NB4 (cell line): ENCODE measurements at regions not wholly inside any gene's neighbourhood (a gene's known extent, or its start where the extent isn't known, plus 50 kb on each side); places are given as distances from the start of the nearest gene placed in this dataset.

Experiments
- MYC ChIP-seq: IDR thresholded peaks from 2 replicates; pipeline ENCODE4 v1.6.1; 2011; ENCODE audit warnings: low read depth, low read length
- POLR2A ChIP-seq: IDR thresholded peaks from 2 replicates; pipeline ENCODE4 v1.6.1; 2011; ENCODE audit warnings: mild to moderate bottlenecking; ENCODE audit not compliant: insufficient read length; ENCODE audit errors: extremely low read depth
- TF ChIP-seq, protein P1 (sequence below): IDR thresholded peaks from one replicate; pipeline ENCODE4 v1.5.1; 2012; ENCODE audit warnings: low read depth, low read length
- TF ChIP-seq, protein P2 (sequence below): IDR thresholded peaks from 2 replicates; pipeline ENCODE4 v1.6.1; 2011; ENCODE audit warnings: low read depth, low read length

DNA sequence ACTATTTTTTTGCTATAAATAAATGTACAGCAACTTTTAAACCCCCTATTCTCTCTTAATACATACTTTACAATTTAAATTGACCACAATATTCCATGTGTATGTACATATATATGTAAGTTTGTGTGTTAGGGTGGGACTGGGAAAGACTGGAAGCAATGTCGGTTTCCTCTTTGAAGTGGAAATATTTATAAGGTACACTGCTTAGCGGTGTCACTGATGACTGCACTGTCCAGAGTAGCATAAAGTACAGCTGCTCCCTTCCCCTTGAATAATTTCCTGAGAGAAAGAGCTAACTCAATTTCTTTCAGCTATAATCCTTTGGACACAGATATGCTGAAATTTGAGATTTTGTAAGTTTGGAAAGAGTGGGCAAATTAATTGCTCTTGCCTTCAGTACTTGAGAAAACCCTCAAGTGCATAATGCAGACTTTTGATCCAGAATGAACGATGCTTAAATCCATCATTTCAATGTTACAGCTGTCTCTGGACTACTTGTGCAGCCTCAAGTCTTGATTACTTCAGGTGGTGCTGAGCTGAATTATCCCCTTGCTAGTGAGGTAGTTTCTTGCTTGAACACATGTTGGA, 267.0 kb upstream of the CFAP20DC start:
- TF ChIP-seq POLR2A: no peak
- TF ChIP-seq, protein P1, sequence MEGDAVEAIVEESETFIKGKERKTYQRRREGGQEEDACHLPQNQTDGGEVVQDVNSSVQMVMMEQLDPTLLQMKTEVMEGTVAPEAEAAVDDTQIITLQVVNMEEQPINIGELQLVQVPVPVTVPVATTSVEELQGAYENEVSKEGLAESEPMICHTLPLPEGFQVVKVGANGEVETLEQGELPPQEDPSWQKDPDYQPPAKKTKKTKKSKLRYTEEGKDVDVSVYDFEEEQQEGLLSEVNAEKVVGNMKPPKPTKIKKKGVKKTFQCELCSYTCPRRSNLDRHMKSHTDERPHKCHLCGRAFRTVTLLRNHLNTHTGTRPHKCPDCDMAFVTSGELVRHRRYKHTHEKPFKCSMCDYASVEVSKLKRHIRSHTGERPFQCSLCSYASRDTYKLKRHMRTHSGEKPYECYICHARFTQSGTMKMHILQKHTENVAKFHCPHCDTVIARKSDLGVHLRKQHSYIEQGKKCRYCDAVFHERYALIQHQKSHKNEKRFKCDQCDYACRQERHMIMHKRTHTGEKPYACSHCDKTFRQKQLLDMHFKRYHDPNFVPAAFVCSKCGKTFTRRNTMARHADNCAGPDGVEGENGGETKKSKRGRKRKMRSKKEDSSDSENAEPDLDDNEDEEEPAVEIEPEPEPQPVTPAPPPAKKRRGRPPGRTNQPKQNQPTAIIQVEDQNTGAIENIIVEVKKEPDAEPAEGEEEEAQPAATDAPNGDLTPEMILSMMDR: no peak
- TF ChIP-seq, protein P2, sequence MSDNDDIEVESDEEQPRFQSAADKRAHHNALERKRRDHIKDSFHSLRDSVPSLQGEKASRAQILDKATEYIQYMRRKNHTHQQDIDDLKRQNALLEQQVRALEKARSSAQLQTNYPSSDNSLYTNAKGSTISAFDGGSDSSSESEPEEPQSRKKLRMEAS: no peak
- no peak for TF ChIP-seq MYC
